Stimulated activated CD4-positive, alpha-beta T cell treated with anti-CD3 and anti-CD28 coated beads, Interleukin-4, amount 100 ng/mL, for 1 hour (primary cell): ENCODE measurements at regions not wholly inside any gene's neighbourhood (a gene's known extent, or its start where the extent isn't known, plus 50 kb on each side); places are given as distances from the start of the nearest gene placed in this dataset.

ENCODE experiments used
- DNase-seq: peaks from one replicate; pipeline ENCODE4 v3.0.0-alpha.2; 2020

- no peak for DNase-seq
These were observed 172.4 kb upstream of the AGR3 start for GRCh38 chr7:17054206-17054605.

GRCh38 chr7:17054836-17055235, 173.1 kb upstream of the AGR3 start:
- DNase-seq = no peak

- DNase-seq = no peak
These were observed 173.8 kb upstream of the AGR3 start for GRCh38 chr7:17055596-17055995.

- no peak for DNase-seq
These were observed 174.8 kb upstream of the AGR3 start for GRCh38 chr7:17056491-17057142.

GRCh38 chr7:17057143-17057509, 175.3 kb upstream of the AGR3 start:
- no peak for DNase-seq

GRCh38 chr7:17058568-17058967, 176.8 kb upstream of the AGR3 start:
- no peak for DNase-seq

GRCh38 chr7:17060051-17060450, 178.3 kb upstream of the AGR3 start:
- DNase-seq = no peak

- no peak for DNase-seq
These were observed 179.7 kb upstream of the AGR3 start for GRCh38 chr7:17061443-17061842.

- DNase-seq = no peak
These were observed 180.6 kb upstream of the AGR3 start for GRCh38 chr7:17062151-17063044.

GRCh38 chr7:17063045-17063383, 181.2 kb upstream of the AGR3 start:
- no peak for DNase-seq

- DNase-seq = no peak
These were observed 185.9 kb upstream of the AGR3 start for GRCh38 chr7:17067691-17068090.

- no peak for DNase-seq
These were observed 187.4 kb upstream of the AGR3 start for GRCh38 chr7:17069146-17069545.

- DNase-seq = no peak
These were observed 188.5 kb upstream of the AGR3 start for GRCh38 chr7:17070231-17070708.

- DNase-seq = no peak
These were observed 190.1 kb upstream of the AGR3 start for GRCh38 chr7:17071866-17072265.

- no peak for DNase-seq
These were observed 193.9 kb upstream of the AGR3 start for GRCh38 chr7:17075601-17076255.

GRCh38 chr7:17078298-17078697, 196.5 kb upstream of the AGR3 start:
- DNase-seq = no peak

GRCh38 chr7:17083392-17084165, 201.8 kb upstream of the AGR3 start:
- no peak for DNase-seq

- no peak for DNase-seq
These were observed 202.3 kb upstream of the AGR3 start for GRCh38 chr7:17084166-17084475.

GRCh38 chr7:17085186-17085585, 203.4 kb upstream of the AGR3 start:
- no peak for DNase-seq

GRCh38 chr7:17086403-17086802, 204.6 kb upstream of the AGR3 start:
- DNase-seq = no peak

- DNase-seq = no peak
These were observed 207.7 kb upstream of the AHR start for GRCh38 chr7:17090751-17091150.

GRCh38 chr7:17093461-17093860, 205.0 kb upstream of the AHR start:
- DNase-seq = no peak

- no peak for DNase-seq
These were observed 203.4 kb upstream of the AHR start for GRCh38 chr7:17094963-17095574.
